ENCODE measurements at regions not wholly inside any gene's neighbourhood (a gene's known extent, or its start where the extent isn't known, plus 50 kb on each side); places are given as distances from the start of the nearest gene placed in this dataset.

DNA sequence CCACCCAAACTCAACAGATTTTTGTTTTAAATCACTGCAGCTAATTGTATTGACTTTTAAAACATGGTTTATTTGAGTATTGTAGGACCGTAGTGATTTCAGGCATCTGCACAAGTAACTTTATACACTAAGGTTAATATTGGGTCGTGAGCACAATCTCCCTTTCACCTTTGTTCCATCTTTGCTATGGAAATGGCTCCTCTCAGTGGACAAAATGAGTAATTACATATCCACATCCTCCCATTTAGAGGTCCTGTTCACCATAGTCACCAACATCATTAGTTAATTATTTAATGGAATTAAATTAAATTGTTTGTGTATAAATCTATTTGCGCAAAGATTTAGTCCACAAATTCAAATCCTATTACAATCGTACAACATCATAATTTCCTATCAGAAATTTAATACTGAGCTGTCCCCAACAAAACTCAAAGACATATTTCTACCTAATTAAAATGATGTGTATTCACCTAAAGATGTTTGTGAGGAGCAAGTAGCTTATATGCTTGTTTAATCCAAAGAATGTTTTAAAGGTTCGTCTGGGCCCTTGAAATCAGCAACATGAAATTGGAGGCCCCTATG is 173.0 kb upstream of the DAPK1 start:
- peak; percentile 59 for DNase-seq (ENCODE audit: low spot score)

DNA sequence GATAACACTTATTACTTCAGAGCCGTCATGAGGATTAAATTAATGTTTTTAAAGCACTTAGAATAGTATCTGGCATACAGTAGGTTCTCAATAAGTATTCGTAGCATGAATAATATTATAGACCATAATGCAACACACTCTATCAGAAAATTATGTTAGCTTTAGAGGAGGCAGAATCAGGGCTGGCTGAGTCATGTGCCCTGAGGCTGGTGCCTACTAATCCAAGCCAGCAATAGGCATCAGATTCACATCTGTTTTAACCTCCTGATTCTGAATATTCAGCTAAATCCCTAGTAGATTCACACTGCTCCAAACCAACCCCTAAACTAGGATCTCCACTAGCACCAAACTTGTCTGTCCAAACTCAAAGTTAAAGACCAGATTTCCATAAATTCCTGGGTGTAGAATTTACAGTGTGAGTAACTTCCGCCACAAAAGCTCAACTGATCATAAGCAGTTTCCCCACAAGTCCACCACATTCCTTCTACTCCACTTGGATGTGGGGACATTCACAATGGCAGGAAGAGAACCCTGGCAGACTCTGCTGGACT is 170.0 kb upstream of the DAPK1 start:
- DNase-seq (ENCODE audit: low spot score), result peak; percentile 20

DNA sequence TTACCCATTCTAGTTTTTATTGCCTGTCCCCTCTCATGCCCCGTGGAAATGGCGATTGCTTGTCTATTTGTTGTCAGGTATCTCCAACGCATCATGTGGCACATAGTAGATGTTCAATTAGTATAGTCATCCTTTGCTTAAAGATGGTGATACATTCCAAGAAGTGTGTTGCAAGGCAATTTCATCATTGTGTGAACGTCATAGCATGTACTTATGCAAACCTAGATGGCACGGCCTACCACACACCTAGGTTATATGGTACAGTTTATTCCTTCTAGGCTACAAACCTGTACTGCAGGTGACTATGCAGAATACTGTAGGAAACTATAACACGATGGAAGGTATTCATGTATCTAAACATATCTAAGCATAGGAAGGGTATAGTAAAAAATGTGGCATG is 163.9 kb upstream of the DAPK1 start:
- DNase-seq (ENCODE audit: low spot score), result no peak

DNA sequence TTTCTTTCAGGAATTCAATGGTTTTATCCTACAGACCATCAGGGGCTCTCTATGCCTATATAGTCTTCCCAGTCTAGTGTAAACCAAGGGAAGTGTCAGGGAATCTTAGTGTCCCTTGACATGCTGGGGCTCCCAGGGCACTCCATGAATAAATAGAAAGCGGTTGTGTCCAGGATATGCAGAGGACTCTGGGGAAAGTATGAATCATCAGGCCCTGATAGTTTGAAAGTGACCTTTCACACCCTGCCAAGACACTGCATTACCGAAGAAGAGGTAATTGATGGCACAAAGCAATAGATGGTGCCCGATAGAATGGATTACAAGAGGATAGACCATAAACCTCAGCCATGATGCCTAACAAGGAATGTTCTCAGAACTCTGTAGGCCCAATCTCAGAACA is 163.3 kb upstream of the DAPK1 start:
- no peak for DNase-seq (ENCODE audit: low spot score)

DNA sequence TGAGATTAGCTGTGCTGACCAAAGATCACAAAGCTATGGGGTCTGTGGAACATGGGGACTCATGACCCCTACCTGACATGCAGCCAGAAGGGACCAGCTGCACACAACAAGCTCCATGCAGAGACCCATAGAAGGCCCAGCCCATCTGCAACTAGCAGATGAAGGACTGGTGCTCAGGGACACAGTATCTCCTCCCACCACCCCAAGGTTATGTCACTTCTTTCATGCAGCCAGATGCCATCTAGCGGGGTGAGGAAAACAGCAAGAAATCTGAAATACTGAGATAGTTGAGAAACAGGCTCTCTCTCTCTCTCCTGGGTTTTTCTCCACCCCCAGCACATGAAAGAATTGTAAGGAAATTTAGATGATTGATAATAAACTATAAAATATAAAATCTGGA is 161.3 kb upstream of the DAPK1 start:
- DNase-seq (ENCODE audit: low spot score), result peak; percentile 29

DNA sequence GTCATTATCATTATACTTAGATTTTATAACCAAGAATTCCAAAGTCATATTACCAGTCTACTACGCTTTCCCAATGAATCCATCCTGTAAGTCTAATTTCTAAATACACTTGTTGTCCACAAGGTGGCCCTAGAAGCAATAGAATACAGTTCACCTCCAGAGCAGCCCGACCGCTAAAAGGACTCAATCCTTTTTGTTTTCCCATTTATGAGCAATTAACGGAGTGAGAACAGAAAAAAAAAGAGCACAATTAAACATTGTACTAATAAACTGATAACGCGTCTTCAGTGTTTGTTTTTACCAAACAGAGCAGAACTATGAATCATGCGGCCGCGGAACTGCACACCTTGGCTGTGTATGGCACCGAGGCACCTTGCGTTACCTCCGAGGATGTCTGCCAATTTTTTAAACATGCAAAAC is 160.7 kb upstream of the DAPK1 start:
- DNase-seq (ENCODE audit: low spot score), result peak; percentile 75

DNA sequence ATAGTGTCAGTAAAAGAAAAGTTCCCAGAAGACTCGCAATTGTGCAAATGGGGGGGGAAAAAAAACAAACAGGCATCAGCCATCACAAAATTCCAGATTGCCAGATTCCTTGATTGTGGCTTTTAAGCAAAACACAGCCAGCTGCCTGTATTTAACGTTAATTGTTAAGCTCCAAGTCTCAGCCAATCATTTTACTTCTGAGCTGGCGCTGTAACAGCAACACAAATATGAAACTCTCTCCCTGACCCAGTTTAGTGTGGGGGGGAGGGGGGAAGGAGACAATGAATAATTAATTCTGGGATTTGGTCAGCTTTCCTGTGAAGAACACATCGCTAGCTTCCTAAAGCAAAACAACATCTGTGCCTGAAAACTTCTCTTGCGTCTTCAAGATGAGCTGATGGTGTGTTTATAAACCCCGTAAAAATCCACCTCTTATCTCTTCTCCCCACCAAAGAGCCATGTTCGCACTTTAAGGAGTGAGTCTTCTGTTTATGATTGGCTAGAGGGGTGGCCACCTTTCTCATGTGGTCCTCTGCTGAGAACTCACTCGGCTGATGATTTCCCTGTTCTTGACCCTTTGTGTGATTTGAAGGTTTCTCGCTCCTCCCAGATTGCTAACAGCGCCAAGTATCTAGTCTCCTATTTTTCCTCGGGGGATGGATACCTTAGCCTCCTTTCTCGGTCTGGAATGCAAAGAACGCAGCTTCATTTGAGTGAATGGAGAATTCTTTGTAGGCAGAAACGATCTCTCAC is 160.2 kb upstream of the DAPK1 start:
- DNase-seq (ENCODE audit: low spot score), result peak; percentile 46

DNA sequence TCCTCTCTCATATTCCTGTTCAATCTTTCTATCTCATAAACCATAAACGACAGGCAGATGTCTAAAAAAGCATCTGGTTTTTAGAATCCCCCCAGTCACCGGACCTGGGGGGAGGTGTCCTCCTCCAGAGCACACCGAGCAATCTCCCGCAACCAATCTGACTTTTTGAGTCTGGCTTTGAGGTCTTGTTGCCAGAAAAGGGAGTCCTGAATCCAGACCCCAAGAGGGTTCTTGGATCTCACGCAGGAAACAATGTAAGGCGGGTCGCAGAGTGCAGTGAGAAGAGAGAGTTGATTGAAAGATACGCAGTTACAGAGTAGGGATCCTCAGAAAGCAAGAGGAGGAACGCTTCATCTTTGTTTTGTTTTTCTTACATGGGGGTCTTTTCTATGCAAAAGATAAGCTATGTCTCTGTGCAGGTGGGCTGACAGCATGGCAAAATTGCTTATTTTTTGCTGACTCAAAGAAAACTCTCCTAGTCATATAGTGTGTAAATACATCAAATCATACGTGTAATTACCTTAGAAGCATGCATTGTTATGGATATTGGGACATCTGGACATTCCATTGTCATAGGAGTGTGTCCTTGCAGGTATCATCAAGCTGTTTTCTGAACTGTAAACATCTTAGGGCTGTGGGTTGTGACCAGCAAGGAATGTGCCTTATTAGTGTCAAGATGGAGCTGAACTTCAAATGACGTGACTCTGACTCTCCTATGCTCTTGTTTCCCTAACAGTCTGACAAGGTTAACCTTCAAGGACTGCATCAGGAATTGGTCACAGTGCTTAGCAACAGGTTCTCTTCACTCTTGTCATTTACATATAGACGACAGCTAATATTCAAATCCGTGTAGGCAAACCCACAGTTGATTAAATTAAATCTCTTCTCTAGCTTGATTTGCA is 159.3 kb upstream of the DAPK1 start:
- no peak for DNase-seq (ENCODE audit: low spot score)

DNA sequence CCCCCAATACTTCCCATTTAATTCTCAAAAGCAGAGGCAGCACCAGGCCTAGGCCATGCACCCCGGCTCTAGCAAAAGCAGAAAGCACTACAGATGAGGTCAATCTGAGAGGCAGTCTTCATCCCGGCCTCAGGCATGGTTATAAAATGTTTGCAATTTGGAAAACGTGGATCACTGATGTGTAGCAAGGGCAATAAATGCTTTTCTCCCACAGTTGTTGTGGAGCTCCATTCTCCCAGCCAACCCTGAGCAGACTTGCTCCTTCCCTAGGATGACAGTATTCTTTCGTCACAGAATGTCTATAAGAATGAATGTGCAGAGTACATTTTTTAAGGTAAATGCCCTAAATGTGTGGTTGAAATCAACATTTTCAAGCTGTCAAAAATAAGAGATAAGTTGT is 157.3 kb upstream of the DAPK1 start:
- DNase-seq (ENCODE audit: low spot score), result no peak

DNA sequence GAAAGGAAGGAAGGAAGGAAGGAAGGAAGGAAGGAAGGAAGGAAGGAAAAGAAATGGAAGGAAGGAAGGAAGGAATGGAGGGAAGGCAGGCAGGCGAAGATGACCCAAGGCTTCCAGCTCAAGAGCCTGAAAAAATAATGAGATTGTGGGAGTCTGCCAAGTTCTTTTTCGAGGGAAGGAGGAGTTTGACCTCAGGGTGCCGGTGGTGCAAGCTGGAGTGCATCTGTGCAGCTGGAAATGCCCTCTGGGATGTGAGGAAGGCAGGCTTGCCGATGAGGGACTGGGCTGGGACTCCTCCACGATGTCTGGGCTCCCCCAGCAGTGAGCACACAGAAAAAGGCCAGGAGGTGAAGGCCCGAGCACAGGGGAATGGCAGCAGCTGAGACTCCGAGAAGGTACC is 154.9 kb upstream of the DAPK1 start:
- peak; percentile 22 for DNase-seq (ENCODE audit: low spot score)

DNA sequence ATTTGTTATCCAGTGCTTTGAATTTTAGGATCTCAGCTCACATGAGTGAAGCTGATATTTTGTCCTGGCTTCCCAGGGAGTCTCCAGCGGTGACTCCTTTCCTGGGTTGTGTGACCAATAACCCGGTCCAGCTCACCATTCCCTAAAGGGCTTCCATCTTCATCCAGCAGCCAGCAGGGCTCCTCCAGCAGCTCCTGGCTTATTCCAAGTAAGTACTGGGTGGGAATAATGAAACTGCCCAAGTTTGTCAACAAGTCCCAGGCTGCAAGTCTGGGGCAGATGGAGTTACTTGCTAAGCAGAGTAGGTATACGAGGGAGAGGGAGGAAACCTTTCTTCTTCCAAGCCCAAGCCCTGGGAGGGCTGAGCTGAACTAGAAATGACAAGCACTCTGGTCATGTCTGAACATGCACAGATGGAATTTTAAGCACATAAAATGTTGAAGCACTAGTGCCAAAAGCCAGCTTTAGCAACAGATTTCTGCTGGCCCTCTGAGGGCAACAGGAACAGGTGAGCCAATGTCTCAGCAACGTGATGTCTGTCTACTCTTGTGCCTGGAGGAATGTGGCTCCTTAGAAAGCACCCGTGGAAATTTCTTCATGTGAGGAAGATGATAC is 153.7 kb upstream of the DAPK1 start:
- no peak for DNase-seq (ENCODE audit: low spot score)

DNA sequence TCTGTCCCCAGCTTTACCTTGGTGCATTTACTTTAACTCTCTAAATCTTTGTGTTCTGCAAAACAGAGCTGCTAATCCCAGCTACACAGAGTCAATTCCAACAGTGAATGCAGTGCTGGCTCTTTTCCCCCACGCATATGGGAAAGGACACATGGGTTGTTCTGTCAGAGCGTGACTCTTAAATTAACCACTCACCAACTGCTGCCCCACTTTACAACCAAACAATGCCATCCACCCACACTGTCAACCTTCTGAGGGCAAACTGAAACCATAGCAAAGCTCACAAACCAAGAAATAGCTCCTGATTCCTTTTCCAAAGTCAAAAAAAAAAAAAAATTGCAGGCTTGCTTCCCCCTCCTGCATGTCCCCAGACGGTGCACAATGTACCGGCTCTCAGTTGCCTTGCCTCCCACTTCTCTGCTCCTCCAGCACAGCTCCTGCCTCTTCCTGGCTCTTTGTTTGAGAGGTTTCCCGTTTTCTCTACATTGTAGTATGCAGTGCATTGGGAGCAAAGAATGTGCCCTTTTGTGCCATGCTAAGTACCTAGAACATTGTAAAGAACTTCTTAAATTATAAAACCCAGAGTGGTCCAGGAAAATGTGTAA is 151.5 kb upstream of the DAPK1 start:
- no peak for DNase-seq (ENCODE audit: low spot score)

DNA sequence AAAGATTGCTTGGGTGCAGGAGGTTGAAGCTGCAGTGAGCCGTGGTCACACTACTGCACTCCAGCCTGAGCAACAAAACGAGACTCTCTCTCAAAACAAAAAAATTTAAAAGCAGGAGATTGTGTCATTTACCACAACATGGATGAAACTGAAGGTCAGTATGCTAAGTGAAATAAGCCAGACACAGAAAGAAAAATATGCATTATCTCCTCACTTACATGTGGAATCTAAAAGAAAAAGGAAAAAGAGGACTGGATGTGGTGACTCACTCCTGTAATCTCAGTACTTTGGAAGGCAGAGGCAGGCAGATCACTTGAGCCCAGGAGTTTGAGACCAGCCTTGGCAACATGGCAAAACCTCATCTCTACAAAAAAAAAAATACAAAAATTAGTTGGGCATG is 146.8 kb upstream of the DAPK1 start:
- DNase-seq (ENCODE audit: low spot score), result no peak

DNA sequence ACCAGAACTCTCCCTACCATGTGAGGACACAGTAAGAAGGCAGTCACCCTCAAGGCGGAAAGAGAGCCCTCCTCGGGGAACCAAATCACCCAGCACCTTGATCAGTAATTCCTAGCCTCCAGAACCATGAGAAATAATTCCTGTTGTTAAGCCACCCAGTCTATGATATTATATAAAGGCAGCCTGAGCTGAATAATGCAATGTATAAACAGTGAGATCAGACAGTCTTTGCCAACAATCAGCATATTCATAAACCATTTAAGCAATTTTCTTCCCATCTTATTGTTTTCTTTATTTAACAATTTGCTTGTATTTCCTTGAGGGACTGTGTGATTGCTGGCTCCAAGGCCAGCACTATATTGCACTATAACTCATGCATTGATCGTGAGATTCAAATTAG is 144.4 kb upstream of the DAPK1 start:
- no peak for DNase-seq (ENCODE audit: low spot score)

DNA sequence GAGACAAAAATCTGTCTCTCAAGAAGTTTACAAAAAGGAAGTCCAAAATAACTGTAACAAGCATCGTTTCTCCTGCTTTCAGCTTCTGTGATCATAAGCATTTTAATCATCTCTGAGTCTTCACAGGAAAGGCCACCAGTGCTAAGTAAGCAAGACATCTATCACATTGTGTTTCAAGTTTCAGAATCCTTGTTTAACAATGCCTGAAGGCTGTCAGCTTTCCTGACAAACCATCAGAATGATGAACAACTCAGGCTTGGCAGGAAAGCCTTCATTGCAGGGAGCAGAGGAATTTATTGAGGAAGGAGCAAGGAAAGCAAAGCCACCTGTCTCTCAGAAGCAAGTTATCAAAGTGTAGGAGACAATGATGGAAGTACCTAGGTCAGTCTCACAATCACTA is 143.5 kb upstream of the DAPK1 start:
- no peak for DNase-seq (ENCODE audit: low spot score)

DNA sequence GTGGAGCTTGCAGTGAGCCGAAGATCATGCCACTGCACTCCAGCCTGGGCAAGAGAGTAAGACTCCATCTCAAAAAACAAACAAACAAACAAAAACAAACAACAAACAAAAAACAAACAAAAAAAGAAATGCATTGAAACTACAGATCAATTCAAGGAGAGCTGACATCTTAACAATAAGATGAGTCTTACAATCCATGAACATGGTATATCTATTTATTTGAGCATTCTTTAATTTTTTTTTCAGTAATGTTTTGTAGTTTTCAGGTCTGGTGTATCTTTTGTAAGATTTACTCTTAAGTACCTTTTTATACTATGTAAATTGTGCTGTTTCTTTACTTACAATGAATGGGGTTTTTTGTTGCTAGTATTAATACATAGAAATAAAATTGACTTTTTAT is 140.1 kb upstream of the DAPK1 start:
- no peak for DNase-seq (ENCODE audit: low spot score)

DNA sequence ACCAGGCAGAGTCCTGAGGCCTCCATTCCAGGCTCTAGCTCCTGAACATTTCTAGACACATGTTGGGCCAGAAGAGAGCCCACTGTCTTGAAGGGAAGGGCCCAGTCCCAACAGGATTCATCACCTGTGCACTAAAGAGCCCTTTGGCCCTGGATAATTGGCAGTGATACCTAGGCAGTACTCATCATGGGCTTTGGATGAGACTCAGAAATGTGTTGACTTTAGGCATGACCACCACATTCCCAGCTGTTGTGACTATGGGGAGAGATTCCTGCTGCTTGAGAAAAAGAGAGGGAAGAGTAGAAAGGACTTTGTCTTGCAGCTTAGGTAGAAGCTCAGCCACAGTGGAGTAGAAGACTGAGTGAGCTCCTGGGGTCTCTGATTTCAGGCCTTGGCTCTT is 138.4 kb upstream of the DAPK1 start:
- no peak for DNase-seq (ENCODE audit: low spot score)

DNA sequence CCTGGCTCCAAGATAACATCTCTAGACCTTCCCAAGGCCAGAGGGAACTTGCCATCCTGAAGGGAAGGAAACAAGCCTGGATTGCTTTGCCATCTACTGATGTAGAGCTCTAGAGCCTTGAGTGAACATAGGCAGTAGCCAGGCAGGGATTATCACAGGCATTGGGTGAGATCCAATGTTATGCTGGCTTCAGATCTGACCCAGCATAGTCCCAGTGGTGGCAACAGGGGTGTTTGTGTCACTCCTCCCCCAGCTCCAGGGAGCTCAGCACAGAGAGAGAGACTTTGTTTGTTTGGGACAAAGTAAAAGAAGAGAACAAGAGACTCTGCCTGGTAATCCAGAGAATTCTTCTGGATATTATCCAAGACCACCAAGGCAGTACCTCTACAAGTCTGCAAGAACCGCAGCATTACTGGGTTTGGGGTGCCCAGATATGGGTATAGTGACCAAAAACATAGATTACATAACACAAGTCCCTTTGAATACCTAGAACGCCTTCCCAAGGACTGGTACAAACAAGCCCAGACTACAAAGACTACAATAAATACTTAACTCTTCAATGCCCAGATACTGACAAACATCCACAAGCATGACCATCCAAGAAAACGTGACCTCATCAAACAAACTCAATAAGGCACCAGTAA is 137.6 kb upstream of the DAPK1 start:
- DNase-seq (ENCODE audit: low spot score), result no peak

DNA sequence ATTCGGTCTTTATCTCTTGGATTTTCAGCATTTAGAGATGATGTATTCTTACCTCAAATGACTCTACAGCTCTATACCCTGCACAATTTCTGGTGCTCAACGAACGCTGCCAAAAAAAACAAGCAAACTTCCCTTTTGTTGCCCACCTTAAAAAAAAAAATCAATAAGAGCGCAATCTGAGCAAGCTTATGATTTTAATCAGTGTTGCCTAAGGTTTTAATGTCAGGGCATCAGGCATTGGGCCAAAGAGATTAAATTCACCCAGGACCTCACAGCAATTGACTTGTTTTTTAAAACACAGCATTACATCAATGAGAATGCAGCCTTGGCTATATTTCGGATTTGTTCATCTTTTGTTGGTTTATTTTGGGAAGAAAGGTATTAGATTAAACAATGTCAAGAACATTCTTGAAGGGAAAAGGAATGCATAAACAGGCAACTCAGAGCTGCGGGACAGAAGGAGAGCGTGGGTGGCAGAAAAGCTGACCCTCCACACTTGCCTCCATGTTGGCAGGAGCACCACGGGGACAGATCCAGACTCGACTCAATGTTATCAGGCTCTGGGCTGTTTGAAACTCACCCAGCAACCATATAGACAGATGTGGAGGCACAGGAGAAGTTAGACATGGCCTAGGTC is 127.5 kb upstream of the DAPK1 start:
- no peak for DNase-seq (ENCODE audit: low spot score)

DNA sequence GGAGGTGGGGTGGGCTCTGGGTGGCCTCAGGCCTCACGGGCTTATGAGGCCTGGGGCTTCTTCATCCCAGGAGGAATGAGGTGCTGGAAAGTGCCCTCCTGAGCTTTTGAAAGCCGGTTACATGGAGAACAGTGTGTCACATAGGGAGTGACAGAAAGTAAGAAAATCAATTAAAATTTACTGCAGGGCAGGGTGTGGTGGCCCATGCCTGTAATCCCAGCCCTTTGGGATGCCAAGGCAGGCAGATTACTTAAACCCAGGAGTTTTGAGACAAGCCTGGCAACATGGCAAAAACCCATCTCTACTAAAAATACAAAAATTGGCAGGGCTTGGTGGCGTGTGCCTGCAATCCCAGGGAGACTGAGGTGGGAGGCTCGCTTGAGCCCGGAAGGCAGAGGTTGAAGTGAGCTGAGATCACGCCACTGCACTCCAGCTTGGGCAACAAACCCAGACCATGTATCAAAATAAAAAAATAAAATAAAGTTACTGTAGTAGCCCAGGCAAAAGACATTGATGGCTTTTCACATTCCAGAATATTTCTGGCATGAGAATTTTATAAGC is 125.8 kb upstream of the DAPK1 start:
- no peak for DNase-seq (ENCODE audit: low spot score)
